Gastroesophageal sphincter (tissue), 4 donors: ENCODE measurements at regions not wholly inside any gene's neighbourhood (a gene's known extent, or its start where the extent isn't known, plus 50 kb on each side); places are given as distances from the start of the nearest gene placed in this dataset.

Experiments used
- ATAC-seq: fragments of 150-250 bp; one replicate; pipeline ENCODE4 v1.9.1; 2016; ENCODE audit warnings: mild to moderate bottlenecking, moderate library complexity
- H3K27ac ChIP-seq, 4 donors: fragments of 200-600 bp; sonication (generic) in 3 of 4; 1 replicate in 3 of 4; 2 replicates in 1 of 4; pipeline ENCODE4 v1.5.1; 2016 to 2019
- H3K27me3 ChIP-seq: fragments of 200-600 bp; sonication (generic); one replicate; pipeline ENCODE4 v1.5.1; 2019
- H3K36me3 ChIP-seq, 2 donors: fragments of 200-600 bp; sonication (generic); one replicate each; pipeline ENCODE4 v1.5.1; 2019; ENCODE audit warnings: control low read depth in 1 of 2
- H3K4me1 ChIP-seq, 3 donors: fragments of 200-600 bp; sonication (generic); 1 replicate in 2 of 3; 2 replicates in 1 of 3; pipeline ENCODE4 v1.5.1; 2016 to 2019; ENCODE audit warnings: control low read depth in 2 of 3
- H3K4me3 ChIP-seq, 2 donors: fragments of 200-600 bp; sonication (generic); one replicate each; pipeline ENCODE4 v1.5.1; 2019; ENCODE audit warnings: mild to moderate bottlenecking in 1 of 2, moderate library complexity in 1 of 2
- H3K9me3 ChIP-seq, 3 donors: fragments of 200-600 bp; sonication (generic); one replicate each; pipeline ENCODE4 v1.5.1; 2017 to 2019; ENCODE audit warnings: control low read depth in 2 of 3
- EP300 ChIP-seq: sonication (generic); formaldehyde crosslinking; IDR thresholded peaks from one replicate; pipeline ENCODE4 v1.6.1; 2017; ENCODE audit warnings: antibody characterized with exemption, mild to moderate bottlenecking
- POLR2A ChIP-seq, 2 donors: fragments of 450-650 bp; IDR thresholded peaks; one replicate each; pipeline ENCODE4 v1.6.1; 2017; ENCODE audit warnings: antibody characterized with exemption in 2 of 2, mild to moderate bottlenecking in 2 of 2, moderate library complexity in 1 of 2
- POLR2AphosphoS5 ChIP-seq: sonication (generic); formaldehyde crosslinking; IDR thresholded peaks from one replicate; pipeline ENCODE4 v1.6.1; 2017; ENCODE audit warnings: antibody characterized with exemption
- WGBS, 2 donors: methylation state at CpG; one replicate each; pipeline ENCODE4 v1.1.5; 2018; ENCODE audit warnings: low coverage in 1 of 2; 5-methylcytosine and 5-hydroxymethylcytosine counted together
- TF ChIP-seq, protein P1 (sequence below), 4 experiments: fragments of 200-600 bp in 2 of 4; fragments of 450-650 bp in 2 of 4; sonication (generic) in 1 of 4; IDR thresholded peaks; one replicate each; pipeline ENCODE4 v1.5.1; 2017 to 2019; ENCODE audit warnings: antibody characterized with exemption in 4 of 4, mild to moderate bottlenecking in 2 of 4, moderate library complexity in 2 of 4

DNA sequence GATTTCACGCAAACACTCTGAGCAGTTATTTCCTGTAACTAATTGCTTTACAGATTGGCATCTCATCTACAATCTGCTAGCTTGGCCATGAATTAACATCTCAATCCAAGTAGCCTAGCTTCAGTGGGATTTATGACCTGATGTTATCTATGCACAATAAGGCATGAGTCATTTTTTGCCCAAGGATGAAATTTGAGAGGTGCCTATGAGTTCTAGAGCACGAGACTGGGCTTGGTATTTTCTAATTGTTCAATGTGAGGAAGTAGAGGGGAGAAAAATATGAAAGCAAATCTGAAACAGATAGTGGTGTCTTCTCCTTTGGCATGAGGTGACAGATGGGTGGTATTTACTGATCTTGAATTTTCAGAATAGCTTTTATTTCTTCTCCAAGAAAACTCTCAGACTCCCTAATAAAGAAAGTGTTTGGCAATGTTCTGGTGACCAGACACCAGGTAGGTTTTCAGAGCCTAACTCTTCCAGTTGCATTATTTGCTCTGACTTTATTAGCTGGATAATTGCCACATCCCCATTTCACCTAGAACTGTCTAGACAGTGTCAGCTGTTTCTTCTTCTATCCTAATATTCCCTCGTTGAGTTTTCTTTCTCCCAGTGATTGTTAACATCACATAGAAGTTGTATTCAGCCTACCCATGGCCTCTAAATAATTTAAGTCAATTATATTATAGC is 301.0 kb upstream of the UMPS start:
- no peak for TF ChIP-seq EP300
- TF ChIP-seq, protein P1, sequence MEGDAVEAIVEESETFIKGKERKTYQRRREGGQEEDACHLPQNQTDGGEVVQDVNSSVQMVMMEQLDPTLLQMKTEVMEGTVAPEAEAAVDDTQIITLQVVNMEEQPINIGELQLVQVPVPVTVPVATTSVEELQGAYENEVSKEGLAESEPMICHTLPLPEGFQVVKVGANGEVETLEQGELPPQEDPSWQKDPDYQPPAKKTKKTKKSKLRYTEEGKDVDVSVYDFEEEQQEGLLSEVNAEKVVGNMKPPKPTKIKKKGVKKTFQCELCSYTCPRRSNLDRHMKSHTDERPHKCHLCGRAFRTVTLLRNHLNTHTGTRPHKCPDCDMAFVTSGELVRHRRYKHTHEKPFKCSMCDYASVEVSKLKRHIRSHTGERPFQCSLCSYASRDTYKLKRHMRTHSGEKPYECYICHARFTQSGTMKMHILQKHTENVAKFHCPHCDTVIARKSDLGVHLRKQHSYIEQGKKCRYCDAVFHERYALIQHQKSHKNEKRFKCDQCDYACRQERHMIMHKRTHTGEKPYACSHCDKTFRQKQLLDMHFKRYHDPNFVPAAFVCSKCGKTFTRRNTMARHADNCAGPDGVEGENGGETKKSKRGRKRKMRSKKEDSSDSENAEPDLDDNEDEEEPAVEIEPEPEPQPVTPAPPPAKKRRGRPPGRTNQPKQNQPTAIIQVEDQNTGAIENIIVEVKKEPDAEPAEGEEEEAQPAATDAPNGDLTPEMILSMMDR (IDR thresholded peaks at IDR 0.05) = no peak
- no peak for TF ChIP-seq POLR2A (IDR thresholded peaks at IDR 0.05)
- no peak for TF ChIP-seq POLR2AphosphoS5
- Histone ChIP-seq H3K4me3 (no peak overlapping the region), H3K27me3 (no peaks in the 10 kb centered on the region), H3K4me1 (no peaks in the 10 kb centered on the region), H3K36me3 (peaks cover 0 to 38% of the 10 kb centered on the region in 2 donors), H3K9me3 (no peaks in the 10 kb centered on the region), H3K27ac (no peak overlapping the region)
- WGBS, 2 donors = 81 to 87% methylated on average over 3 of the region's 3 CpGs
- no peak for ATAC-seq

DNA sequence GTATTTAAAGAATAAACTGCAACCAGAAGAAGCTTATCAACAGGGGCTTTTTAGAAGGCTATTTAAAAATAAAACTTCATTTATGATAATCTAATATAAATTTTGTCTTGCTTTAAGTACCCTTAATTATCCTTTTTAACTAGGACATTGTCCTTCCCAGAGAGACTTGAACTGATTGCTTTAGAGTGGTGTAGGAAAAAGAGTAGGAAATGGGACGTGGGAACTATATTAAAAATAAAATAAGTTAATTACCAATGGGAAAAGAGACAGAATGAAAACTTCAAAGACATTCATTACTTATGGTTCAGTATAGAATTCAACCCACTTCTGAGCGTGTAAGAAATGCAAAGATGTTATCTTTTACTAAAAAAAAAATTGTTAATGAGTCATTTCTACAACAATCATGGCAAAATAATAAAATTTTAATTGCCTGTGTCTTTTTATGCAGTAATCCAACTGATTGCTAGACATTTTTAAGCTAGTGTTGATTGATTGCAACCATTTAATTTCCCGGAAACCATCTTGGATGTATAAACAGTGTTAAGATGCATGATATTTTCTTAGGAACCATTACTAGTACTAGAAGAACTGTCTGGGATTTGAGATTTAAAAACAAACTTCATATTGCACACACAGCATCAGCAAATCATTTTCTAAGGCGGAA is 298.8 kb upstream of the UMPS start:
- Histone ChIP-seq H3K4me3 (no peak overlapping the region), H3K4me1 (no peaks in the 10 kb centered on the region), H3K36me3 (peaks cover 0 to 44% of the 10 kb centered on the region in 2 donors), H3K9me3 (no peaks in the 10 kb centered on the region), H3K27ac (no peak overlapping the region), H3K27me3 (no peaks in the 10 kb centered on the region)
- TF ChIP-seq EP300 = no peak
- TF ChIP-seq, protein P1 (IDR thresholded peaks at IDR 0.05) = no peak
- TF ChIP-seq POLR2A (IDR thresholded peaks at IDR 0.05) = no peak
- no peak for TF ChIP-seq POLR2AphosphoS5
- WGBS, 2 donors = 85 to 95% methylated on average over 4 of the region's 4 CpGs
- no peak for ATAC-seq

DNA sequence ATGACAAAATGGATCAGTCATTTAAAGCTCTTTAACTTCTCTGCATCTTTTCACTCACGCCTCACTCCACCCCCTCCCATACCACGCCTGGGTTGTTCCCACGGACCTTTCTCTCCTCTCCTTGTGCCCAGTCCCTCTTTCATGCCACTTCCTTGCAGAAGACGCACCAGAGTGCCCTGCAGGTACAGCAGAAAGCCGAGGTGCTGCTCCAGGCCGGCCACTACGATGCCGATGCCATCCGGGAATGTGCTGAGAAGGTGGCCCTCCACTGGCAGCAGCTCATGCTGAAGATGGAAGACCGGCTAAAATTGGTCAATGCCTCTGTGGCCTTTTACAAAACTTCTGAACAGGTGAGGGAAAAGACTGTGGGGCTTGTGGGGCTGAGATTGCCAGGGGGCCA is 296.1 kb upstream of the UMPS start:
- Histone ChIP-seq H3K27ac (no peak overlapping the region), H3K36me3 (peaks cover 0 to 49% of the 10 kb centered on the region in 2 donors), H3K4me1 (no peaks in the 10 kb centered on the region), H3K9me3 (no peaks in the 10 kb centered on the region), H3K27me3 (no peaks in the 10 kb centered on the region), H3K4me3 (no peak overlapping the region)
- TF ChIP-seq, protein P1 (IDR thresholded peaks at IDR 0.05) = no peak
- TF ChIP-seq EP300 (no peak), POLR2A (IDR thresholded peaks at IDR 0.05) (no peak), POLR2AphosphoS5 (no peak)
- 97% methylated on average over 6 of the region's 10 CpGs; no CpG with 5 or more reads in 1 of the 2 donors for WGBS, 2 donors
- no peak for ATAC-seq

DNA sequence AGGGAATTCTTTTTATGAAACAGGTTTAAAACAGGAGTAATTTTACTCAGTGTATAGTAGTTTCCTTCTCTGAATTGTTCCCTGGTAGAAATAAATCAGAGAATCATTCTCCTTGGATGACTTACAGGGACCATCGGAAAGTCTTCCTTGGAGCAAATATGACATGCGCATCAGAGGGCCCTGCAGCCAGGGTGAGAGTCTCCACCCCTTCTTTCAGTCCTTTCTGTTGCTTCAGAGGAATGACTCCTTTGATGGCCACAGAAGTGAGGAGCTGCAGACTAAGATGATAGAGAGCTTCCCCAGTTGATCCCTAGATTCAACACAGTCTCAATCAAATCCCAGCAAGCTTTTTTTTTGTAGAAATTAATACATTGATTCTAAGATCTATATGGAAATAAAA is 294.8 kb upstream of the UMPS start:
- WGBS, 2 donors = 83 to 90% methylated on average over 2 of the region's 2 CpGs
- Histone ChIP-seq H3K9me3 (no peaks in the 10 kb centered on the region), H3K4me1 (no peaks in the 10 kb centered on the region), H3K27ac (no peak overlapping the region), H3K36me3 (peaks cover 0 to 52% of the 10 kb centered on the region in 2 donors), H3K27me3 (no peaks in the 10 kb centered on the region), H3K4me3 (no peak overlapping the region)
- TF ChIP-seq POLR2A (IDR thresholded peaks at IDR 0.05) (no peak), POLR2AphosphoS5 (no peak), EP300 (no peak)
- TF ChIP-seq, protein P1 (IDR thresholded peaks at IDR 0.05) = no peak
- ATAC-seq = no peak

DNA sequence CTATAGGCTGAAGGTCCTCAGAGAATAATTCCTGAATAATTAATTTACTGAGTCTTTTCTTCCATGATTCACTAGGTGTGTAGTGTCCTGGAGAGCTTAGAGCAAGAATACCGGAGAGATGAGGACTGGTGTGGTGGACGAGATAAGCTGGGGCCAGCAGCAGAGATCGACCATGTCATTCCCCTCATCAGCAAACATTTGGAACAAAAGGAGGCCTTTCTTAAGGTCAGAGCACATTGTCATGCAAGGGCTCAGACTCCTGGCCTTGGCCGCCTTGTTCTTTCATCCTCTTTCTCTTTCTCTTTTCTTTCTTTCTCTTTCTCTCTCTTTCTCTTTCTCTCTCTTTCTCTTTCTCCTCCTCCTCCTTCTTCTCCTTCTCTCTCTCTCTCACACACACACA is 291.4 kb upstream of the UMPS start:
- Histone ChIP-seq H3K36me3 (peaks cover 0 to 52% of the 10 kb centered on the region in 2 donors), H3K27me3 (no peaks in the 10 kb centered on the region), H3K9me3 (no peaks in the 10 kb centered on the region), H3K4me1 (no peaks in the 10 kb centered on the region), H3K4me3 (no peak overlapping the region), H3K27ac (no peak overlapping the region)
- 79 to 90% methylated on average over 2 to 4 of the region's 4 CpGs for WGBS, 2 donors
- no peak for ATAC-seq
- TF ChIP-seq POLR2A (IDR thresholded peaks at IDR 0.05) (no peak), POLR2AphosphoS5 (no peak), EP300 (no peak)
- TF ChIP-seq, protein P1 (IDR thresholded peaks at IDR 0.05) = no peak
